ENCODE measurements at regions not wholly inside any gene's neighbourhood (a gene's known extent, or its start where the extent isn't known, plus 50 kb on each side); places are given as distances from the start of the nearest gene placed in this dataset.

DNA sequence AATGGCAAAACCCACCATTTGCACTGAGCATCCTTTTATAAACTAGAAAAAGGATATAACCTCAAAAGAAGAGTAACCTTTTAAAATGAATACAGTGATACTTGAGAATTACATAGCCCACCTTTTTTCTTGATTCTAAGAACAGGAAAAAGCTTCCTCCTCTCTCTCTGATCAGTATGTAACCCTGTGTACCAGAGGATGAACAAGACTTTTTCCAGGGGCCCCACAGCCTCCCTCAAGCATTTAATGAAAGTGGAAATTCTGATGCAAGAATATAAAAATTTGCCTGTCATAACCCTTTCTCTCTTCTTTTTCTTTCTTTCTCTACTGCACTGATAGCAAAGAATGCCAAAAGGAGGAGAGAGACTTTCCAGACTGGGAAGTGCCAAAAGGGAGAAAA, 64.2 kb upstream of the BTN3A2 start:
- TF ChIP-seq, protein P1, sequence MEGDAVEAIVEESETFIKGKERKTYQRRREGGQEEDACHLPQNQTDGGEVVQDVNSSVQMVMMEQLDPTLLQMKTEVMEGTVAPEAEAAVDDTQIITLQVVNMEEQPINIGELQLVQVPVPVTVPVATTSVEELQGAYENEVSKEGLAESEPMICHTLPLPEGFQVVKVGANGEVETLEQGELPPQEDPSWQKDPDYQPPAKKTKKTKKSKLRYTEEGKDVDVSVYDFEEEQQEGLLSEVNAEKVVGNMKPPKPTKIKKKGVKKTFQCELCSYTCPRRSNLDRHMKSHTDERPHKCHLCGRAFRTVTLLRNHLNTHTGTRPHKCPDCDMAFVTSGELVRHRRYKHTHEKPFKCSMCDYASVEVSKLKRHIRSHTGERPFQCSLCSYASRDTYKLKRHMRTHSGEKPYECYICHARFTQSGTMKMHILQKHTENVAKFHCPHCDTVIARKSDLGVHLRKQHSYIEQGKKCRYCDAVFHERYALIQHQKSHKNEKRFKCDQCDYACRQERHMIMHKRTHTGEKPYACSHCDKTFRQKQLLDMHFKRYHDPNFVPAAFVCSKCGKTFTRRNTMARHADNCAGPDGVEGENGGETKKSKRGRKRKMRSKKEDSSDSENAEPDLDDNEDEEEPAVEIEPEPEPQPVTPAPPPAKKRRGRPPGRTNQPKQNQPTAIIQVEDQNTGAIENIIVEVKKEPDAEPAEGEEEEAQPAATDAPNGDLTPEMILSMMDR (IDR thresholded peaks at IDR 0.05; ENCODE audit: insufficient read depth, low read length, poor library complexity, severe bottlenecking), result no peak
- TF ChIP-seq EZH2phosphoT487 (conservative IDR thresholded peaks at IDR 0.05; ENCODE audit: low read length), result no peak
- peaks cover 2% of the 10 kb centered on the region; the same call in 1 of the 2 replicates for H3F3A ChIP-seq (ENCODE audit: insufficient read depth)

DNA sequence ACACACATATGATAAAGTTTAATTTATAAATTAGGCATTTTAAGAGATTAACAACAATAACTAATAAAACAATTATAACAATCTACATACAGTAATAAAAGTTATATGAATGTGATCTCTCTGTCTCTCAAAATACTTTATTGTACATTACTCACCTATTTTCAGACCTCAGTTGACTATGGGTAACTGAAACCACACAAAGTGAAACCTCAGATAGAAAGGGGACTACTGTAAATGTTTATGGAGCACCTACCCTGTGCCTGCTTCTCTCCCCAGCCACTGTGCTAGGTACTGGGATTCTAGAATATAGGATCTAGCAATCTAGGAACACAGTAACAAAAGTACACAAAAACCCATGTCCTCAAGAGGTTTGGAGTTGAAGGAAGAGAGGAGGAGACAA, 63.4 kb upstream of the BTN3A2 start:
- H3K9me3 ChIP-seq (ENCODE audit: insufficient read depth, low read length), result no peaks in the 10 kb centered on the region
- no peaks in the 10 kb centered on the region for H3K27me3 ChIP-seq (ENCODE audit: low read length)
- H3F3A ChIP-seq (ENCODE audit: insufficient read depth), result peaks cover 3% of the 10 kb centered on the region; the same call in 1 of the 2 replicates
- H3K9me2 ChIP-seq (replicated peaks; ENCODE audit: insufficient read depth, low read length), result no peaks in the 10 kb centered on the region
- no peak overlapping the region for H2AFZ ChIP-seq (ENCODE audit: low read depth, low read length, severe bottlenecking)
- no peaks in the 10 kb centered on the region for H4K20me1 ChIP-seq (ENCODE audit: low read depth, low read length)
- H3K27ac ChIP-seq (ENCODE audit: low read depth, low read length), result no peak overlapping the region
- no peak overlapping the region for H3K4me2 ChIP-seq (ENCODE audit: low read depth, low read length, poor library complexity, severe bottlenecking)
- H3K79me2 ChIP-seq (ENCODE audit: insufficient read depth, low read length), result no peaks in the 10 kb centered on the region
- no peak overlapping the region for H3K4me3 ChIP-seq (ENCODE audit: insufficient read depth, low read length, poor library complexity, severe bottlenecking)
- H3K9ac ChIP-seq (ENCODE audit: low read length), result no peak overlapping the region
- no peak for TF ChIP-seq EZH2phosphoT487 (conservative IDR thresholded peaks at IDR 0.05; ENCODE audit: low read length)
- TF ChIP-seq, protein P1 (IDR thresholded peaks at IDR 0.05; ENCODE audit: insufficient read depth, low read length, poor library complexity, severe bottlenecking), result no peak
- no peaks in the 10 kb centered on the region for H3K36me3 ChIP-seq (ENCODE audit: low read length)

More for the DNA sequence above, 64.2 kb upstream of the BTN3A2 start:
- H3K27ac ChIP-seq (ENCODE audit: low read depth, low read length), result no peak overlapping the region
- no peak overlapping the region for H3K4me2 ChIP-seq (ENCODE audit: low read depth, low read length, poor library complexity, severe bottlenecking)
- H3K9ac ChIP-seq (ENCODE audit: low read length), result no peak overlapping the region
- H4K20me1 ChIP-seq (ENCODE audit: low read depth, low read length), result no peaks in the 10 kb centered on the region
- H2AFZ ChIP-seq (ENCODE audit: low read depth, low read length, severe bottlenecking), result no peak overlapping the region
- H3K9me3 ChIP-seq (ENCODE audit: insufficient read depth, low read length), result no peaks in the 10 kb centered on the region
- H3K36me3 ChIP-seq (ENCODE audit: low read length), result no peaks in the 10 kb centered on the region
- no peaks in the 10 kb centered on the region for H3K27me3 ChIP-seq (ENCODE audit: low read length)
- H3K4me3 ChIP-seq (ENCODE audit: insufficient read depth, low read length, poor library complexity, severe bottlenecking), result no peak overlapping the region
- no peaks in the 10 kb centered on the region for H3K79me2 ChIP-seq (ENCODE audit: insufficient read depth, low read length)
- no peaks in the 10 kb centered on the region for H3K9me2 ChIP-seq (replicated peaks; ENCODE audit: insufficient read depth, low read length)

DNA sequence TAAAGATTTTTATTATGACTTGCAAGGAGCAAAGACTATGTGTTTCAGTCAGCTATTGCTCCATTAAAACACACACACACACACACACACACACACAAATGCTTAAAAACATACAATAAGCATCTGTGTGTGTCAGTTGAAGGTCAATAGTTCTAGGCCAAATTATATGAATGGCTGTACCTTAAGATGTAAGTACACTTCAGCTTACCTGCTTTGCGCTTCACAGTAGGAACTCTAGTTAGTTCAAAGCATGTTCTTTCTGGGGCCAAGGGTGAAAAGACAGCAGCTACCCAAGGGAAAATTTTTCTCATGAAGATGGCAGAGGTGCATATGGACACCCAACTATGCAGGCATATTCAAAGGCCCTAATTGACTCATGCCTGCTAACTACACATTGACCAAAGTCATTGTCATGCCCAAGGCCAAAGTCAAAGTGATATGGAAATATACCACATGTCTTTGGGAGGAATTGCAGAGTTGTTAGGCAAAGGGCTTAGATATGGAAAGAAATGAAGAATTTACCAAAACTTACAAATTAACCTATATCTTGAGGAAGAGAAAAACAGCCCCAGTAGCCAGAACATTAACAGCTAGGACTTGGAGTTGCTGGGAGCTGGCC, 61.9 kb upstream of the BTN3A2 start:
- no peak overlapping the region for H2AFZ ChIP-seq (ENCODE audit: low read depth, low read length, severe bottlenecking)
- H3K4me2 ChIP-seq (ENCODE audit: low read depth, low read length, poor library complexity, severe bottlenecking), result no peak overlapping the region

More for the DNA sequence above, 61.9 kb upstream of the BTN3A2 start:
- Histone ChIP-seq H3K36me3 (ENCODE audit: low read length) (no peaks in the 10 kb centered on the region), H3K9ac (ENCODE audit: low read length) (no peak overlapping the region), H4K20me1 (ENCODE audit: low read depth, low read length) (no peaks in the 10 kb centered on the region), H3K4me3 (ENCODE audit: insufficient read depth, low read length, poor library complexity, severe bottlenecking) (no peak overlapping the region), H3F3A (ENCODE audit: insufficient read depth) (peaks cover 3% of the 10 kb centered on the region; the same call in 1 of the 2 replicates), H3K27me3 (ENCODE audit: low read length) (no peaks in the 10 kb centered on the region), H3K27ac (ENCODE audit: low read depth, low read length) (no peak overlapping the region), H3K9me2 (replicated peaks; ENCODE audit: insufficient read depth, low read length) (no peaks in the 10 kb centered on the region), H3K9me3 (ENCODE audit: insufficient read depth, low read length) (no peaks in the 10 kb centered on the region), H3K79me2 (ENCODE audit: insufficient read depth, low read length) (no peaks in the 10 kb centered on the region)
- no peak for TF ChIP-seq EZH2phosphoT487 (conservative IDR thresholded peaks at IDR 0.05; ENCODE audit: low read length)
- TF ChIP-seq, protein P1 (IDR thresholded peaks at IDR 0.05; ENCODE audit: insufficient read depth, low read length, poor library complexity, severe bottlenecking), result no peak

Data from SU-DHL-6 (cell line).